HepG2 (cell line): ENCODE measurements at regions not wholly inside any gene's neighbourhood (a gene's known extent, or its start where the extent isn't known, plus 50 kb on each side); places are given as distances from the start of the nearest gene placed in this dataset.

Experiments used
- ATAC-seq: fragments of 200-7000 bp; cut with Tn5 transposase; 3 replicates; pipeline ENCODE4 v1.9.1; 2020; ENCODE audit warnings: mild to moderate bottlenecking, moderate library complexity
- BruUV-seq: library from RNA; stranded (reverse); fragments of 400-500 nt; replicated peaks from 2 replicates; lab custom pipeline; 2021; lab: Mats Ljungman, UMichigan
- CTCF ChIA-PET: fragments of 300-600 bp; formaldehyde crosslinking; extraction: SDS; loops from one replicate; lab custom pipeline; 2021; ENCODE audit warnings: low total read pairs, inconsistent platforms, low intra/inter-chr PET ratio; lab: Yijun Ruan, JAX
- POLR2A ChIA-PET: fragments of 350-600 bp; sonication (Branson Sonifier 250); formaldehyde crosslinking; loops from one replicate; lab custom pipeline; 2020; ENCODE audit warnings: antibody characterized with exemption, inconsistent platforms; lab: Yijun Ruan, JAX
- DNase-seq: peaks from one replicate; pipeline ENCODE4 v3.0.0-alpha.2; 2015; ENCODE audit warnings: low spot score
- FAIRE-seq: peaks from 3 replicates; lab custom pipeline; 2011; peaks lifted over from hg19 to GRCh38; lab: Jason Lieb, UNC
- H2AFZ ChIP-seq: one replicate; pipeline ENCODE4 v1.6.1; 2011; ENCODE audit warnings: low read length, inconsistent platforms
- H3K27ac ChIP-seq: fragments of 300-600 bp; 3 replicates; pipeline ENCODE4 v1.8.0; 2011; ENCODE audit warnings: mixed run types, mild to moderate bottlenecking, mixed read lengths, low read length, inconsistent platforms; ENCODE audit not compliant: insufficient read depth; ENCODE audit errors: extremely low read length
- H3K27me3 ChIP-seq, 2 experiments: fragments of 200-600 bp in 1 of 2; 2 replicates in 1 of 2; 3 replicates in 1 of 2; pipeline versions ENCODE4 v1.6.0 to v1.8.0; 2011; ENCODE audit warnings: low read length in 2 of 2, mild to moderate bottlenecking in 2 of 2, moderate library complexity in 2 of 2, inconsistent platforms in 1 of 2; ENCODE audit not compliant: insufficient read depth in 2 of 2, control insufficient read depth in 1 of 2
- H3K36me3 ChIP-seq, 2 experiments: fragments of 200-600 bp in 1 of 2; replicated peaks in 1 of 2; 2 replicates in 1 of 2; 3 replicates in 1 of 2; pipeline versions ENCODE4 v1.5.1 to v1.8.0; 2011; ENCODE audit warnings: low read length in 2 of 2, inconsistent platforms in 1 of 2; ENCODE audit not compliant: insufficient read depth in 2 of 2, control insufficient read depth in 1 of 2
- H3K4me1 ChIP-seq: 2 replicates; pipeline ENCODE4 v1.5.1; 2012; ENCODE audit warnings: low read length, inconsistent platforms; ENCODE audit not compliant: insufficient read depth
- H3K4me2 ChIP-seq: 2 replicates; pipeline ENCODE4 v1.6.0; 2011; ENCODE audit warnings: low read depth, low read length, inconsistent platforms
- H3K4me3 ChIP-seq, 3 experiments: fragments of 200-600 bp in 1 of 3; sonication (generic), shearing (Covaris generic) in 1 of 3; replicated peaks in 1 of 3; 2 replicates each; pipeline ENCODE4 v1.5.1; 2011 to 2016; ENCODE audit warnings: low read length in 3 of 3, inconsistent platforms in 2 of 3, low read depth in 2 of 3, mild to moderate bottlenecking in 2 of 3, control low read depth in 1 of 3, mixed read lengths in 1 of 3; ENCODE audit not compliant: insufficient read depth in 1 of 3
- H3K79me2 ChIP-seq: one replicate; pipeline ENCODE4 v1.6.1; 2011; ENCODE audit warnings: low read length, inconsistent platforms; ENCODE audit not compliant: insufficient read depth
- H3K9ac ChIP-seq: 2 replicates; pipeline ENCODE4 v1.6.0; 2011; ENCODE audit warnings: mild to moderate bottlenecking, low read depth, low read length, inconsistent platforms; ENCODE audit not compliant: insufficient read depth
- H3K9me3 ChIP-seq: 2 replicates; pipeline ENCODE4 v1.5.1; 2012; ENCODE audit warnings: mild to moderate bottlenecking, low read length
- H4K20me1 ChIP-seq: 2 replicates; pipeline ENCODE4 v1.6.0; 2011; ENCODE audit warnings: inconsistent platforms, mild to moderate bottlenecking, low read length, moderate library complexity; ENCODE audit not compliant: insufficient read depth
- RFX1 ChIP-seq: fragments of 450-650 bp; IDR thresholded peaks from 2 replicates; pipeline ENCODE4 v1.6.1; 2017
- TCF7 ChIP-seq: sonication (generic); IDR thresholded peaks from 2 replicates; pipeline ENCODE4 v1.6.1; 2016; ENCODE audit warnings: antibody characterized with exemption, low read depth
- THAP11 ChIP-seq: IDR thresholded peaks from 2 replicates; pipeline ENCODE4 v1.6.1; 2016; ENCODE audit warnings: missing biosample characterization, missing genetic modification reagents
- TOPORS ChIP-seq: sonication (generic); formaldehyde crosslinking; IDR thresholded peaks from 2 replicates; pipeline ENCODE4 v1.8.0; 2023; ENCODE audit warnings: mild to moderate bottlenecking, missing genetic modification reagents
- ZFP36L2 ChIP-seq: sonication (generic); formaldehyde crosslinking; IDR thresholded peaks from 2 replicates; pipeline ENCODE4 v1.4.0; 2020; ENCODE audit warnings: missing genetic modification reagents
- ZNF451 ChIP-seq: sonication (generic); formaldehyde crosslinking; IDR thresholded peaks from 2 replicates; pipeline ENCODE4 v1.5.0; 2020; ENCODE audit warnings: mild to moderate bottlenecking, missing genetic modification reagents
- ZNF556 ChIP-seq: sonication (generic); formaldehyde crosslinking; IDR thresholded peaks from 2 replicates; pipeline ENCODE4 v1.4.0; 2020; ENCODE audit warnings: mild to moderate bottlenecking, missing genetic modification reagents, borderline replicate concordance
- ZNF83 ChIP-seq: sonication (generic); formaldehyde crosslinking; IDR thresholded peaks from 2 replicates; pipeline ENCODE4 v1.4.0; 2020; ENCODE audit warnings: missing genetic modification reagents, mild to moderate bottlenecking, borderline replicate concordance
- ZSCAN20 ChIP-seq: sonication (generic); formaldehyde crosslinking; IDR thresholded peaks from 2 replicates; pipeline ENCODE4 v1.4.0; 2020; ENCODE audit warnings: missing genetic modification reagents, mild to moderate bottlenecking, borderline replicate concordance
- ZSCAN29 ChIP-seq: sonication (generic); formaldehyde crosslinking; conservative IDR thresholded peaks from 2 replicates; pipeline ENCODE4 v1.4.0; 2020; ENCODE audit warnings: mild to moderate bottlenecking, missing genetic modification reagents
- WGBS: methylation state at CpG from one replicate; pipeline ENCODE4 v1.1.6; 2017; ENCODE audit warnings: low lambda C conversion rate; 5-methylcytosine and 5-hydroxymethylcytosine counted together
- in situ Hi-C: cut with HindIII; loops from 2 replicates; pipeline ENCODE4 v1.10.0; 2017; ENCODE audit warnings: low pct_unique_long_range_greater_than_20kb; ENCODE audit not compliant: extremely low pct_ligation_motif_present
- intact Hi-C: fragments of 100-400 bp; cut with micrococcal nuclease; formaldehyde crosslinking; loops from one replicate; pipeline ENCODE4 v1.10.0; 2022; ENCODE audit not compliant: unreplicated experiment
- TF ChIP-seq, protein P1 (sequence below): sonication (generic); formaldehyde crosslinking; IDR thresholded peaks from 2 replicates; pipeline ENCODE4 v1.8.0; 2022; ENCODE audit warnings: low read depth, missing genetic modification reagents
- TF ChIP-seq, protein P2 (sequence below), 2 experiments: sonication (generic) in 1 of 2; formaldehyde crosslinking in 1 of 2; IDR thresholded peaks; 2 replicates each; pipeline versions ENCODE4 v1.4.0 to v1.6.1; 2016 to 2020; ENCODE audit warnings: borderline replicate concordance in 1 of 2, low read depth in 1 of 2, mild to moderate bottlenecking in 1 of 2, missing genetic modification reagents in 1 of 2

DNA sequence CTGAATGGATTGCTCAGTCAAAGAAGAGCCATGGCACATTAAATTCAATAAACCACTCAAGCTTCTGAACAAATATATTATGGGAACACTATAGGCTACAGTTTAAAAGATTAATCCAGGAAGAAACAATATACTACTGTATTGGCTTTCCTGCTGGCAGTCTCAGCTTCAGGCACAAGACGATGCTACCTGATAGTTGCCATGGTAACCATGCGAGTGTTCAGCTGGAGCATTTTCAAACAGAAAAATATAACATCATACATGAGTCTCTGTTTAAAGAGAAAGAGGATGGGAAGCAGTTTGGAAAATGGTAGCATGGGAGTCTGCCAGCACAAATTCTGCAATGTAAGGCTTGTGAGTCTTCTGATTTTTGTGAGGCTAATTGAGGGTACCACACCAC lies 65.9 kb upstream of the CPO start:
- H3K79me2 ChIP-seq, result no peaks in the 10 kb centered on the region
- DNase-seq (no peak), FAIRE-seq (no peak), ATAC-seq (no peak)
- no TSS peak for BruUV-seq
- no peak overlapping the region for H3K4me3 ChIP-seq
- H3K27me3 ChIP-seq, result peaks cover 0 to 5% of the 10 kb centered on the region in 2 experiments; a peak in 1 of 5 replicates
- no peak overlapping the region for H3K9ac ChIP-seq
- ChIA-PET CTCF (no interaction called here), POLR2A (no interaction called here)
- no peaks in the 10 kb centered on the region for H3K4me1 ChIP-seq
- H3K9me3 ChIP-seq, result no peaks in the 10 kb centered on the region
- in situ Hi-C loops, result no loop called here
- no peaks in the 10 kb centered on the region; the same call in 1 of the 2 replicates for H4K20me1 ChIP-seq
- peak; percentile 57; the same call in 1 of the 2 replicates for TF ChIP-seq RFX1
- TF ChIP-seq ZFP36L2 (CRISPR knock-in tag), result no peak
- H3K27ac ChIP-seq, result no peak overlapping the region
- intact Hi-C loops, result no loop called here
- H3K36me3 ChIP-seq, result no peaks in the 10 kb centered on the region
- H3K4me2 ChIP-seq, result no peak overlapping the region
- 0% methylated on average over 2 of the region's 2 CpGs for WGBS
- H2AFZ ChIP-seq, result no peak overlapping the region

DNA sequence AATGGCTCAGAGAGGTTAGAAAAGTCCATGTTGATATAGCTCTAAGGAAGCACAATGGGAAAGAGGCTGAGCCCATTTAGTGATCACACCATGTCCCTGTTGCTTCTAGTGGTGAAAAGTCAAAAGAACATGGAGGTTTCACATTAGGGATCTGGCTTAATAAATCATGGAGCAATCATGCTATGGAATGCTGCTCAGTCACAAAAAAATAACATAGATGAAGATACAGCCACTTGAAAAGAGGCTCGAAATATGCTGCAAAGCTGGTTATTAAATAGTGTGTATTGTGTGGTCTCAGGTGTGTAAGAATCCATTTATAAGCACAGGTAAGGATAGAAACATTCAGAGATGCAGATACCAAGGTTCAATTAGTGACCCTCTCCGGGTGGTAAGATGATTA lies 63.6 kb upstream of the CPO start:
- no peak for DNase-seq
- POLR2A ChIA-PET, result no interaction called here
- no peak overlapping the region for H3K27ac ChIP-seq
- no TSS peak for BruUV-seq
- H4K20me1 ChIP-seq, result no peaks in the 10 kb centered on the region; the same call in 1 of the 2 replicates
- H2AFZ ChIP-seq, result no peak overlapping the region
- no peak for FAIRE-seq
- CTCF ChIA-PET, result no interaction called here
- ATAC-seq, result no peak
- H3K9me3 ChIP-seq, result no peaks in the 10 kb centered on the region
- in situ Hi-C loops, result no loop called here
- peaks cover 0 to 5% of the 10 kb centered on the region in 2 experiments; a peak in 1 of 5 replicates for H3K27me3 ChIP-seq
- 3% methylated on average over 2 of the region's 2 CpGs for WGBS
- no peaks in the 10 kb centered on the region for H3K4me1 ChIP-seq
- intact Hi-C loops, result no loop called here
- H3K4me2 ChIP-seq, result no peak overlapping the region
- H3K79me2 ChIP-seq, result no peaks in the 10 kb centered on the region
- no peaks in the 10 kb centered on the region for H3K36me3 ChIP-seq
- no peak overlapping the region for H3K4me3 ChIP-seq
- H3K9ac ChIP-seq, result no peak overlapping the region
- TF ChIP-seq ZNF556 (CRISPR knock-in tag), result no peak
- no peak for TF ChIP-seq ZSCAN29
- TF ChIP-seq THAP11, result no peak
- TF ChIP-seq, protein P1, sequence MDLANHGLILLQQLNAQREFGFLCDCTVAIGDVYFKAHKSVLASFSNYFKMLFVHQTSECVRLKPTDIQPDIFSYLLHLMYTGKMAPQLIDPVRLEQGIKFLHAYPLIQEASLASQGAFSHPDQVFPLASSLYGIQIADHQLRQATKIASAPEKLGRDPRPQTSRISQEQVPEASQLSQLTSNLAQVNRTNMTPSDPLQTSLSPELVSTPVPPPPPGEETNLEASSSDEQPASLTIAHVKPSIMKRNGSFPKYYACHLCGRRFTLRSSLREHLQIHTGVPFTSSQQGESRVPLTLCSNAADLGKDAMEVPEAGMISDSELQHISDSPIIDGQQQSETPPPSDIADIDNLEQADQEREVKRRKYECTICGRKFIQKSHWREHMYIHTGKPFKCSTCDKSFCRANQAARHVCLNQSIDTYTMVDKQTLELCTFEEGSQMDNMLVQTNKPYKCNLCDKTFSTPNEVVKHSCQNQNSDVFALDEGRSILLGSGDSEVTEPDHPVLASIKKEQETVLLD (CRISPR knock-in tag), result no peak
- TF ChIP-seq, protein P2, sequence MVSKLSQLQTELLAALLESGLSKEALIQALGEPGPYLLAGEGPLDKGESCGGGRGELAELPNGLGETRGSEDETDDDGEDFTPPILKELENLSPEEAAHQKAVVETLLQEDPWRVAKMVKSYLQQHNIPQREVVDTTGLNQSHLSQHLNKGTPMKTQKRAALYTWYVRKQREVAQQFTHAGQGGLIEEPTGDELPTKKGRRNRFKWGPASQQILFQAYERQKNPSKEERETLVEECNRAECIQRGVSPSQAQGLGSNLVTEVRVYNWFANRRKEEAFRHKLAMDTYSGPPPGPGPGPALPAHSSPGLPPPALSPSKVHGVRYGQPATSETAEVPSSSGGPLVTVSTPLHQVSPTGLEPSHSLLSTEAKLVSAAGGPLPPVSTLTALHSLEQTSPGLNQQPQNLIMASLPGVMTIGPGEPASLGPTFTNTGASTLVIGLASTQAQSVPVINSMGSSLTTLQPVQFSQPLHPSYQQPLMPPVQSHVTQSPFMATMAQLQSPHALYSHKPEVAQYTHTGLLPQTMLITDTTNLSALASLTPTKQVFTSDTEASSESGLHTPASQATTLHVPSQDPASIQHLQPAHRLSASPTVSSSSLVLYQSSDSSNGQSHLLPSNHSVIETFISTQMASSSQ (IDR thresholded peaks at IDR 0.05; ENCODE audit: low read depth), result no peak
- TF ChIP-seq, protein P2 (CRISPR knock-in tag; IDR thresholded peaks at IDR 0.05; ENCODE audit: borderline replicate concordance), result no peak
- no peak for TF ChIP-seq ZNF83
- TF ChIP-seq TOPORS (CRISPR knock-in tag), result no peak
- no peak for TF ChIP-seq ZNF451 (CRISPR knock-in tag)
- TF ChIP-seq ZSCAN20 (CRISPR knock-in tag), result no peak
- TF ChIP-seq TCF7, result no peak
